Vagina (tissue), 2 donors: ENCODE measurements at regions not wholly inside any gene's neighbourhood (a gene's known extent, or its start where the extent isn't known, plus 50 kb on each side); places are given as distances from the start of the nearest gene placed in this dataset.

Source experiments
- POLR2A ChIP-seq, 2 donors: fragments of 450-650 bp; IDR thresholded peaks; one replicate each; pipeline ENCODE4 v1.6.1; 2017; ENCODE audit warnings: antibody characterized with exemption in 2 of 2, mild to moderate bottlenecking in 2 of 2, moderate library complexity in 2 of 2
- POLR2AphosphoS5 ChIP-seq, 2 donors: sonication (generic); formaldehyde crosslinking; IDR thresholded peaks; one replicate each; pipeline ENCODE4 v1.9.0; 2017; ENCODE audit warnings: antibody characterized with exemption in 2 of 2, mild to moderate bottlenecking in 2 of 2, low read depth in 1 of 2; ENCODE audit not compliant: insufficient read depth in 1 of 2
- TF ChIP-seq, protein P1 (sequence below), 3 experiments: fragments of 450-650 bp in 2 of 3; fragments of 200-600 bp in 1 of 3; sonication (generic) in 1 of 3; IDR thresholded peaks; one replicate each; pipeline ENCODE4 v1.5.1; 2017 to 2019; ENCODE audit warnings: antibody characterized with exemption in 3 of 3, mild to moderate bottlenecking in 2 of 3, moderate library complexity in 2 of 3

DNA sequence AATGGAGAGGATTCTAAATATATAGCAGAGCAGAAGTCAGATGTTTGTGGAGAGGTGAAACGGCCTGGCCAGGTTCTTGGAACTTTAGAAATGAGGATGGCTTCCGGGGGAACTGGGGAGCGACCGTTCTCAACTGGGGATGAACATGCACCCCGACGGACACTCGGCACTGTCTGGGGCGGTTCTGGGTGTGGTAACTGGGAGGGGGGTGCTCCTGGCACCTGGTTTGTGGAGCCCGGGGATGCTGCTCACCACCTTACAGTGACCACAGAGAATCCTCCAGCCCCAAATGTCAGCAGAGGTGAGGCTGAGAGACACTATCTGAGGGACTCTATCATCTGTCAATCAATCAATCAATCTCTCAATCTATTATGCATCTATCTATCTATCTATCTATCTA lies 69.0 kb upstream of the PPP2R3B start:
- TF ChIP-seq POLR2AphosphoS5 (IDR thresholded peaks at IDR 0.05; ENCODE audit: insufficient read depth in 1 of 2, low read depth in 1 of 2) (no peak), POLR2A (IDR thresholded peaks at IDR 0.05) (no peak)
- TF ChIP-seq, protein P1, sequence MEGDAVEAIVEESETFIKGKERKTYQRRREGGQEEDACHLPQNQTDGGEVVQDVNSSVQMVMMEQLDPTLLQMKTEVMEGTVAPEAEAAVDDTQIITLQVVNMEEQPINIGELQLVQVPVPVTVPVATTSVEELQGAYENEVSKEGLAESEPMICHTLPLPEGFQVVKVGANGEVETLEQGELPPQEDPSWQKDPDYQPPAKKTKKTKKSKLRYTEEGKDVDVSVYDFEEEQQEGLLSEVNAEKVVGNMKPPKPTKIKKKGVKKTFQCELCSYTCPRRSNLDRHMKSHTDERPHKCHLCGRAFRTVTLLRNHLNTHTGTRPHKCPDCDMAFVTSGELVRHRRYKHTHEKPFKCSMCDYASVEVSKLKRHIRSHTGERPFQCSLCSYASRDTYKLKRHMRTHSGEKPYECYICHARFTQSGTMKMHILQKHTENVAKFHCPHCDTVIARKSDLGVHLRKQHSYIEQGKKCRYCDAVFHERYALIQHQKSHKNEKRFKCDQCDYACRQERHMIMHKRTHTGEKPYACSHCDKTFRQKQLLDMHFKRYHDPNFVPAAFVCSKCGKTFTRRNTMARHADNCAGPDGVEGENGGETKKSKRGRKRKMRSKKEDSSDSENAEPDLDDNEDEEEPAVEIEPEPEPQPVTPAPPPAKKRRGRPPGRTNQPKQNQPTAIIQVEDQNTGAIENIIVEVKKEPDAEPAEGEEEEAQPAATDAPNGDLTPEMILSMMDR (IDR thresholded peaks at IDR 0.05), result no peak
